Ecto neural progenitor cell (in vitro differentiated cells): ENCODE measurements at regions not wholly inside any gene's neighbourhood (a gene's known extent, or its start where the extent isn't known, plus 50 kb on each side); places are given as distances from the start of the nearest gene placed in this dataset.
"Not testable (repeated sequence)": the region's sequence is repeated elsewhere in the genome, so short reads cannot be mapped to it uniquely, and the experiment has no call there.

ENCODE experiments used
- DNase-seq: peaks from one replicate; pipeline ENCODE4 v3.0.0-alpha.2; 2018; ENCODE audit warnings: low spot score

DNA sequence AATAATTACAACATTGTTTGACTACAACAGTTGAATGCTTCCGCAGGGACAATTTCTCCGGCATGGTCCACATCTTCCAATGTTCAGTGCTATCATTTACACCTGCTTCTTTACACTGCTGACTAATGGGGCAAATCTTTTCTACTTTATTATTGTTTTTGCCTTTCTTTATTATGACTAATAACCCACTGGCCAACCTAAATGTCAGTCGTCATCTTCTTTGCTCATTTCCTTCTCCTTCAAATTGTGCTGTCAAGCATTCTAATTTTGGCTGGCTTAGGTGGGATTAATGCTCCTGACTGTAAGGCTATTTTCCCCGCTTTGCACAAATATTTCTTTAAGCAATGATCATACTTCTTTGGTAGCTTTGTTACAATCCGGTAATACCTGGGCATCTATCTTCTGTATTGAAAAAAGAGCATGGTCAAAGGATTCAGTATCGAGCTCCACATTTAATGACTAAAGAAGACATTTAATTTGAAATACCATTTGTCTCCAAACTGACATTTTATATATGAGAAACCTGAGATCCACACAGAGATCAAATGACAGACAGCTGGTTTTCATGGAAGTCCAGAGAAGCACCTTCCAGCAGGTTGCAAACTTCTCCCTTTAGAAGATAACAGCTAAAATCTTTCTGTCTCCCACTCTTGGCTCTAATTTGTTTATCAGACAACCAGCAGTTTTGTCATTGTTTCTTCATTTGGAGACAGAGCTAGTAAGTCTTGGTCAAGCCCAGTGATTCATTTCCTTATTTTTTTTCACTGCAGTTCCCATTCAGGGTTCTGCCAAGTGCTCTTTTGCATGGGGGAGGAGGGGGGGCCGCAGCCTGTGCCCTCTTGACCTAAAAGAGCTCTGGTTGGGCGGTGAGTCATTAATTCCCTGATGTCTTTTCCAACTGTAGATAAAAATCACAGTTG, 132.9 kb downstream of the SOCS6 start:
- no peak for DNase-seq

DNA sequence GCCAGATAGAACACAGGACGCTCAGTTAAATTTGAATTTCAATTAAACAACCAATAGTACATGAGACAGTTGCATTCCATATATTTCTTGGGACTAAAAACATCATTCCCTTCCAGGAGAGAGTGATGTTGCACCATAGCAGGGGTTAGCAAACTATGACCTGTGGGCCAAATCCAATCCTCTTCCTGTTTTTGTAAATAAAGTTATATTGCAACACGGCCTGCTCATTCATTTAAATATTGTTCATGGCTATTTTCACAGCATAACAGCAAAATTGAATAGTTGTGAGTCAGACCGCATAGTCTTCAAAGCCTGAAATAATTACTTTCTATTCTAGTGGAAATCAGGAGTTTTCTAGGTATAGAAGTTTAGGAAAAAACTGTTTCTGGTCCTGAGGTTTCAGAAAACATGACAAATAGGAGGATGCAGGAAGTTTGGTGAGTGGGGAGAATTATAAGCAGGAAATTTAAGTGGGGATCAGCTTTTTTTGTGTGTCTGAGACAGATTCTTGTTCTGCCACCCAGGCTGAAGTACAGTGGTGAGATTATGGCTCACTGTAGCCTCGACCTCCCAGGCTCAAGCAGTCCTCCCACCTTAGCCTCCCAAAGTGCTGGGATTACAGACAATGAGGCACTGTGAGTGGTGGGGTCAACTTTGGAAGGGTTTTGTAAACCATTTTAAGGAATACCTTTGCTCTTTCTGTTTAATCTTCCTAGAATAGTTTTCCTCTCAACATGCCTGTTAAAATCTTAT, 131.5 kb downstream of the SOCS6 start:
- no peak for DNase-seq

DNA sequence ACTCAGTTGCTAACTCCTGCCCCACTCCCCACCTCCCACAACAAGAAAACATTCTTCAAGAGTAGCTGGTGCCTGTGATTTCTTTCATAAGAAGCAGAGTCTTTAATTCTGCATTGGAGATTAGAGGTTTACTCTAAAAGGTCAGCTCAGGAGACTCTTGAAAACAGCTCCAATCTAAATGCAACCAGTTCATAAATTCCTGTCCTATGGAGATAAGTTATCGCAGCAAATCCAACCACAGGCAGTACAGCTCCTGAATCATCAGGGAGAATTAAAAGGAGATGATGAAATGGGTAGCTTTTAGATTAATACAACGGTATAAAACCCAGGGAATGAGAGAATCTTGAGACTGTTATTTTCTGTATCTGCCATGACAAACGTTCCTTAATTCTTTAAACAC, 130.7 kb downstream of the SOCS6 start:
- no peak for DNase-seq

DNA sequence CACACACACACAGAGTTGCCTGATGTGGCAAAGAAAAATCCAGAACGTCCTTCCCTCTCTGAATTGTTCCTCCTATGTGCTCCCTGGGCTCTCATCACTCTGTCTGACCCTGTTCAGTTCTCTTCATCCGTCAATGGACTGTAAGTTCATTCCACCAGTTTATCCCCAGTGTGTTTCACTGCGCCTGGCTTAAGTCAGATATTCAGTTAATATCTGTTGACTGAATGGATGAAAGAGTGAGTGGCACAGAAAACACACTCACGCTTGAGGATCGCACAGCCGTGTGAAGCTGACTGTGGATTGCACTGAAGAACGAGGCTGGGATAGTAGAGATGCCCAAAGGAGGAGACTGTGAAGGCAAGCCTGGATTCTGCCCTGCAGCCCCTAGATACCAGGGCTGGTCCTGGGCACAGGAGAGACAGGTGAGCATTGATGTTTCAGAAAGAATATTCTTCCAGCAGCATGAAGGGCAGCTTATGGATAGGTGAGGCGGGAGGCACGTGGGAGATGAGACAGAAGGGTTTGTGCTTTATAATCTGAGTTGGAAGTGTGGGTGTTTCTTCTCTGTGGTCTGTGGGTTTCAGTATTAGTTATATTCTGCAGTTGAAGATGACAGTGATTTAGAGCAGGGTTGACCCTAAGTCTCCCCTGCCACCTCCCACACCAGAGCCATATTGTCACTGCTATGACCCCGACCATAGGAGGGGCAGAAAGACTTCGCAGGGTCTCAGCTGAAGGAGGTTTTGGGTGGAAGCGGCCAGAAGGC, 129.9 kb downstream of the SOCS6 start:
- DNase-seq: no peak

DNA sequence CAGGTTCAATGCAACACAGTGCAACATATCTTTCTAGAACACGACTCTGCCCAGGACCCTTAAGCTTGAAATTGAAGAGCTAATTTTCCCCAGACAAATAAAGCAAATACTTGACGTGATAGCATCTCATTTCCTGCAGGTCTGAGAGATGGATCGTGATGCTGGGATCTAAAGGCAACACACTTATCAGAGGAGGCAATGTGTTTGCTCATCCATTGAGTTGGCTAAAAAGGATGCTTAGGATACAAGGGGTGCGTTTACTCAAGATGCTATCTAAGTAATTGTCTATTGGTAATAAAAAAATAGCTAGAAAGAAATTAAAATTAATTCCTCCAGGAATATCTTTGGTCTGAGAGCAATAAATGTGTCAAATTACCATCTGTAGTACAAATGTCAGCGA, 129.0 kb downstream of the SOCS6 start:
- no peak for DNase-seq

DNA sequence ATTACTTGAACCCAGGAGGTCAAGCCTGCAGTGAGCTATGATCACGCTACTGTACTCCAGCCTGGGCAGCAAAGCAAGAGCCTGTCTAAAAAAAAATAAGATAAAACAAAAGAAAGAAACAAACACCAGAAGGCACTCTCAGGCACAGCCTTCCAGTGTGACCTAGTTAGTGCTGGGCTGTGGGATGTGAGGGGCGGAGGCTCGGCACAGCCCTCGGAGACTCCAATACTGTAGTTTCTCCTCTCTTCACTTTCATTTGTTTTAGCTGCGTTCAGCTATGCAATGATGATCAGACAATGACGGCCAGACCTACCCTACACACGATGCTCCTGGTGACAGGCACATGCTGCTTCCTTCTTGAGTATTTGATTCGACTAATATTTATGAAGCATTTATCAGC, 127.7 kb downstream of the SOCS6 start:
- no peak for DNase-seq

DNA sequence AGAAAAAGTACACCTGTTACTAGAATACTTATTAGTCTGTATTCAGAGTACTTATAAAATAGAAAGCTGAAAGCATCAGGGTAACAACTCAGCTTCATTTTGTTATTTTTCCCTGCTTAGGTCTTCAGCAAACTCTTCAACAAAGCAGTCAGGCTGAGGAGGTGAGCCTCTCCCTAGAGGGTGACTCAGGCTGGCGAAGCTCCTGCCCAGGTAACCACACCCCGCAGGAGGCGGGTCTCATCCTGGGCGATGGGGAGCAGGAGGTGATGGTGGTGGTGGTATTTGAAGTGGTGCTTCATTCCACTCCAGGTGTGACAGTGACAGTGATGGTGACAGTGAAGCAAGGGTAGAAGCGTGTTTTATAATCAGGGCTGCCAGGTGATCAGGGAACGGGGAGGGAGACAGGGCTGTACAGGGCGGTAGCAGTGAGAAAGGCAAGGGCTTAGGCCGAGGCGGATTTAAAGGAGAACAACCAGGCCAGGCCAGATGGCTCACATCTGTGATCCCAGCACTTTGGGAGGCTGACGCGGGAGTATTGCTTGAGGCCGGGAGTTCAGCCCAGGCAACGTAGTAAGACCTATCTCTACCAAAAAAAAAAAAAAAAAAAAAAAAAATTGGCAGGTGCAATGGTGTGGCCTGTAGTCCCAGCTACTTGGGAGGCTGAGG, 127.1 kb downstream of the SOCS6 start:
- DNase-seq: no peak

DNA sequence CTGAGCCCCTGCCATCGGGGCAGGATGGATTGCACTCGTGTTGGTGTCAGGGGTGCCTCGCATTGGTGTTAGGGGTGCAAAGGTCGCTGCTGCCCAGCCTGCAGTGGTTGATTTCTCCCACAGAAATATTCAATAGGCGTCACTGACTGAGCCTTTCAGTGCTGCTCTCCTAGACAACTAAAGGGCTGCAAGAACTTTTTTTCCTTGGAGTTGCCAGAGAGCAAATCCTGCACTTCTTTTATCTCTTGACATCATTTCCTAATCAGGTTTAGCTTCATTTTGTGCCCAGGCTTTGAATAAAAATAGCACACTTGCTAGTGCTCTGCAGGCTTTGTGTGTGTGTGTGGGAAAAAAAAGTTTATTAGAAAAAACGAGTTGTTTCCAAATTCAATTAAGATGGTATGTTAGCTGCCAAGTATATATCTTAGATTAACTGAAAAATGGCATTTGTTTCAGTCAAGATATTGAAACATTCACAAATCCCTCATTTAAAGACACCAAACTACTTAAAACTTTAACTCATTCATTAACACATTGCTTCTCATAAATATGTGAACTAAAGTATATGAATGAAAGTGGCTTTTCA, 125.6 kb downstream of the SOCS6 start:
- no peak for DNase-seq

DNA sequence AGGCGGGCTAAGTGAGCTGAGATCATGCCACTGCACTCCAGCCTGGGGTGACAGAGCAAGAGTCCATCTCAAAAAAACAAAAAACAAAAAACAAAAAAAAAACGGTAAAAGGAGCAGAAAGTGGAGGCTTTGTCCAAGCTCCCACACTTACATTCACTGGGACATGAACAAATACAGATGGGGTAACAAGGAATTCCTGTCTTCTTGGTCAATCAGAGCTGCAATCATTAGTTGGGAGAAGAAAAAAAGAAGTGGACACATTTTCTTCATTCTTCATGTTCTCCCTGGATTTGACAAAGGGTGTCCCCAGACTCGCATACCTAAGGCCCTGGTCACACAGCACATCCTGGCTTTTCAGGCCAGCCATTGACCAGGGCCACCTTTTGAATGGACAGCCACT, 124.6 kb downstream of the SOCS6 start:
- no peak for DNase-seq

DNA sequence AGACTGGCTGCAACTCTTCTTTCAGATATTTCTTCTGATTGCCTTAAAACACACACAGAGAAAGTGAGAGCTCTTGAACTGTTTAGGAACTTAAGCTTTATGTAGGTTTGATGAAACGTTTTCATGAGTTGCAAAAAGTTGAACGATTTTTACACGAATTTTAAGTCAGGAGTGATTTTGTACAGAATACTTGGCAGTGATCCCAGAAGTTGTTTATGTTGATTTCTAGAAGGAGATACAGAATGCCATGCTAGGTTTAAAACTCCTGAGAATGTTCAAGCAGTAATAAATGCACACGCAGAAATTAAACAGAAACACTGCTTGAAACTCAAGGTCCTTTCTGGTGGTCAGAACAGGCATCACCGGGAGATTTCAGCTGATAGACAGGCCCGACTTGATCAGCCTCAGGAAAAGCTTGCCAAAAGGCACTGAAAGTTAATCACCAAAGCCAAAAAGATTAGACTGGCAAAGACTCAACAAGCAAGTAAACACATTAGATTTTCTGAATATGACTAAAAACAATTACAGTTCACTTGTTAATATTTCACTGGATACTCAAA, 123.1 kb downstream of the SOCS6 start:
- DNase-seq: no peak

DNA sequence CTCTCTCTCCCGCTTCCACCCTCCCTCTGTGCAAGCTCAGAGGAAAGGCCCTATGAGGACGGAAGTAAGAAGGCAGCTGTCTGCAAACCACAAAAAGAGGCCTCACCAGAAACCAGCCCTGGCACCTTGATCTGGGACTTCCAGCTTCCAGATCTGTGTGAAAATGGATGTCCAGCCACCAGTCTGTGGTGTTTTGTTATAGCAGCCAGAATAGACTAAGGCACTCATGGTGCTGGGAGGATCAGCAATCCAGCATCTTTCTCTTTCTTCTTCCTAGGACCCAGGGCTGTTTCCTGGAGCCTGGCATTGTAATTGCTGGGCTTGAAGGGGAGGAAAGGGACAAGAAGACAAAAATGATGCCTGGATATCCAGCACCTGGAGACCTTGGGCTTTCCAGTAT, 122.5 kb downstream of the SOCS6 start:
- no peak for DNase-seq

DNA sequence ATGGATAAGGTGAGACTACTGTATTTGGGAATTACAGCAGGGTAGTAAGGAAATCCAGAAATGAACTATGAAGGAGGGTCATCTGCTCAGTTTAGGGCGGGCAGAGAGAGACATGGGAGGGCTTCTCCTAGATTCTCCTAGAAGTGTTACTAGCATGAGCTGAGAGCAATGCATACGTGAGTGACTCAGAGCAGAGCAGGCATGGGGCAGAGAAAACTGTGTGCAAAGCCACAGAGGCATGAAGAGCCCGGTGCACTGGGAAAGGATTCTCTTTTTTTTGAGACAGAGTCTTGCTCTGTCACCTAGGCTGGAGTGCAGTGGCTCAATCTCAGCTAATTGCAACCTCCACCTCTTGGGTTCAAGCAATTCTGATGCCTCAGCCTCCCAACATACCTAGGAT, 116.2 kb downstream of the SOCS6 start:
- no peak for DNase-seq

DNA sequence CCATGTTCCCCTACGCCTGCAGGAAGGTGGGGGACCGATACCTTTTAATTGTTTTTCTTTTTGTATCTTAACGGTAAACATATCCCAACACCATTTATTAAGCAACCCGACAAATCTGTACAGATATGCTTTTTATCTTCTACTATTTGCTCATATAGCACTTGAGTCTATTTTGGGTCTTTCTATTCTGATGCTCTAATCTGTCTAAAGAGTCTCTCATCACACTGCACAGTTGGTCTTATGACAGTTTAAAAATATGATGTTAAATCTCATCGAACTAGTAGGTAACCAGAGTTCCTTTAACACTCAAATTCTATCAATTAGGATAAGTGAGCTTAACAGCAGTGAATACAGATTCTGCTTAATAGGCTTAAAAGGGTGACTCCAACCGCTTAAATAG, 111.6 kb downstream of the SOCS6 start:
- no peak for DNase-seq

DNA sequence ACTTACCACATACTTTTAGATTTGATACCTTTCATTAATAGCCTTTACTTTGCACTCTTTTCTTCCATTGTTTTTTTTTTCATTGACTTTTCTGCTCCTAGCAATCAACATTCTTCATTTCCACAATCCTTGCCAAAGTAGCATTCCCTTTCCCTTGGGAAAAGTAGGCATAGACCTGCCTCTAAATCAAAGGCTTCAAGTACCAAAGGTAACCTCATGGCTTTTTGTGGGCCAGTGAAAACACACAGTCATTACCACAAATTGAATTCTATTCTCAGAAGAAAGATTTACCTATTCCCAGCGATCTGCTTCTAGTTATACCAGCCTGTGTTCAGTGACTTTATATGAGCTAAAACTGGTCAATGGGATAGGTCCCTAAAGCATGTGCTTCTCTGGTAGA, 109.2 kb downstream of the SOCS6 start:
- no peak for DNase-seq

DNA sequence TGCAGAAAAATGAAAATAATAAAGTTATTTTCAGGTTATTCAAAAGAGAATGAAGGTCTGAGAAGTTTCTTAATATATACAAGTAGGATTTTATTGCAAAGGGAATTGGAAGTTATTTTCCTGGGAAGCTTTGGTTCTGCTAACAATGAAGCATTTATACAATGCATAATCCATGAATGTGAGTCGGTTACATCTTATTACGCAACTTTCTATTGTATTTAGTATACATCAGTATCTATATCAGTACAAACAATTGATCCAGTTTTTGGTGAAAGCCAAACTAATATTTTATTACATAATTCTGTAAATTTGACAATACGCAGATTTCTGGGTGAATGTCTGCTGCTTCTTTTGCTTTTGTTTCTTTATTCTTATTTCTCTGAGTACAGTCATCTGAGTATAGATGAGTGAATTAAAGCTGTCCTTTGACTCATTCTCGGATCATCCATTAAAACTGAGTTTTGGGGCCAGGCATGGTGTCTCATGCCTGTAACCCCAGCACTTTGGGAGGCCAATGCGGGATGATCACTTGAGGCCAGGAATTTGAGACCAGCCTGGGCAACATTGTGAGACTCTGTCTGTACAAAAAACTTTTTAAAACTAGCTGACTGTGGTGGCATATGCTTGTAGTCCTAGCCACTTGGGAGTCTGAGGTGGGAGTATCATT, 108.5 kb downstream of the SOCS6 start:
- DNase-seq: no peak

DNA sequence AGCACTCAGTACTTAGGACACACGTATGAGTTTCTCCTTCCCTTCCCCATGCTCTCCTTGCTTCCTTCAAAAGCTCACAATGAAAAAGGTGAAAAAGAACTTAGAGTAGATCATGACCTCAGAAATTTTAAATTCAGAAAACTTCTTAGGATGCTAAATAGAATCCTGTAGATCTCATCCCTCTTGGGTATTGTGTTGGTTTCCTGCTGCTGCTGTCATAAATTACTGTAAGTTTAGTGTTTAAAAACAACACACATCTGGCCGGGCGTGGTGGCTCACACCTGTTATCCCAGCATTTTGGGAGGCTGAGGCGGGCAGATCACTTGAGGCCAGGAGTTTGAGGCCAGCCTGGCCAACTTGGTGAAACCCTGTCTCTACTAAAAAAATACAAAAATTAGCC, 106.9 kb downstream of the SOCS6 start:
- not testable (repeated sequence) for DNase-seq

DNA sequence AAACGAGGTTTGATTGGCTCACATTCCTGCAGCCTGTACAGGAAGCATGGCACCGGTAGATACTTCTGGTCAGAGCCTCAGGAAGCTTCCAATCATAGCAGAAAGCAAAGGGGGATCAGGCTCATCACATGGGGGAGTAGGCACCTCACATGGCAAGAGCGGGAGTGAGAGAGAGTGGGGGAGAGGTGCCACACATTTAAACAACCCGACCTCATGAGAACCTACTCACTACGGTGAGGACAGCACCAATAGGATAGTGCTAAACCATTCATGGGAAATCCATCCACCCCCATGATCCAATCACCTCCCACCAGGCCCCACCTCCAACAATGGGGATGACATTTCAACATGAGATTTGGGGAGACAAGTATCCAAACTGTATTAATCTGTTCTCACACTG, 105.8 kb downstream of the SOCS6 start:
- DNase-seq: no peak

DNA sequence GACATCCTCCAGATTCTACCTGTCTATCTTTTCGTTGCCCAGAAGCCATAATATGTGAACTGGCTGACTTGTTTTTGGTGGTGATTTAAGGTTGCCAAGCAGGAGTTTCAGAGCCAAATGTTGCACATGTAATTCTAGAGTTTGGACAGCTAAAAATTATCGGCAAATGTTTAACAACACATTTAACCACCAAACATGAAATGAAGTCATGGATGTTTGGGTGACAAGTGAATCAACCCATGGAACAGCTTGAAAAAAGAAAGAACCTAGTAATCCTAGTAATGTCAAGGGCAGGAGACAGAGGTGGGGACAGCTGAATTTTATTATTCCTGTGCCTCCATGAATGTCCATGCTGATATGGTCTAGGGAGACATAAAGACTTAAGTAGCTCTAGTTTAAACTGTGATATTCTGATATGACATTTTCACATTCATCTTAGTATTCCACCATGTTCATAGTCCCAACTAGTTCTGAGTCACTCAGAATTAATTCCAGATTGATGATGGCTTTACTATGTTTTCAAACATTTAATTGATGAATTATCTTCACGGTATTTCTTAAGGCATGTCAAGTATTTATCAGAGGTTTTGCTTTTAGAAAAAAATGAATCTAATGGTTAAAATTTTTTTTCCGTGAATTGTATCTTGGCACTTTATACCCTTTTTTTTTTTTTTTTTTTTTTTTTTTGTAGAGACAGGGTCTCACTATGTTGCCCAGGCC, 101.7 kb downstream of the SOCS6 start:
- no peak for DNase-seq

DNA sequence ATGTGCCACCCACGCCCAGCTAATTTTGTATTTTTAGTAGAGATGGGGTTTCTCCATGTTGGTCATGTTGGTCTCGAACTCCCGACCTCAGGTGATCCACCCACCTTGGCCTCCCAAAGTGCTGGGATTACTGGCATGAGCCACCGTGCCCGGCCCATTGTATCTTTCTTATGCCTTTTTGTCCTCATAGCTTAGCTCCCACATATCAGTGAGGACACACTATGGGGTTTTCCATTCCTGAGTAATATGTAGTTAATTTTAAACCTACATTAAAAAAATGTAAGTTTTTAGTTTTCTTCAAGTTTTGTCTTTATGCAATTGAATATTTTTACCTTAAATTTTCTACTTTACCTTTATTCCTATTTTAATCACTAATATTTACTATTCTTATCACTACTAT, 100.2 kb downstream of the SOCS6 start:
- not testable (repeated sequence) for DNase-seq

DNA sequence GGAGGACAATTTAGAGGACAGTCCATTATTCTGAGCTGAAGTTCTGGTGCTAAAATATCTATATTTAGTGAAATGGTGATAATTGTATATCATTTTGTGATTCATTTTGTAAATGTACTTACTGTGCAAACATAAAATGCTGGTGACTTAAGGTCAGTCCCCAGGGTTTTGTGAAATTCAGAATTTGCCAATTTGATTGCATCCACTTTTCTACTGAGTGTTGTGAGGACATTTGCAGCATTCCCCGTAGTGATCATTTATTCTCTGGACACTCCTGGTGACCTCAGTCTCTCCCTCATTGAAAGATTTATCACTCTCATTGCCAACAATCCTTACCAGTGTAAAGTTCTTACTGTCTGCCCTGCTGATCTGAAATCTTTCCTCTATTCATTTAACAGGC, 98.2 kb downstream of the SOCS6 start:
- no peak for DNase-seq
